Stimulated activated CD8-positive, alpha-beta memory T cell treated with anti-CD3 and anti-CD28 coated beads, Interleukin-4, amount 100 ng/mL, for 24 hours (primary cell): ENCODE measurements at regions not wholly inside any gene's neighbourhood (a gene's known extent, or its start where the extent isn't known, plus 50 kb on each side); places are given as distances from the start of the nearest gene placed in this dataset.

Source experiments
- DNase-seq: peaks from one replicate; pipeline ENCODE4 v3.0.0-alpha.2; 2020; ENCODE audit warnings: low read depth

GRCh38 chr3:102183186-102183585 is 251.6 kb upstream of the ZPLD1 start:
- no peak for DNase-seq

DNA sequence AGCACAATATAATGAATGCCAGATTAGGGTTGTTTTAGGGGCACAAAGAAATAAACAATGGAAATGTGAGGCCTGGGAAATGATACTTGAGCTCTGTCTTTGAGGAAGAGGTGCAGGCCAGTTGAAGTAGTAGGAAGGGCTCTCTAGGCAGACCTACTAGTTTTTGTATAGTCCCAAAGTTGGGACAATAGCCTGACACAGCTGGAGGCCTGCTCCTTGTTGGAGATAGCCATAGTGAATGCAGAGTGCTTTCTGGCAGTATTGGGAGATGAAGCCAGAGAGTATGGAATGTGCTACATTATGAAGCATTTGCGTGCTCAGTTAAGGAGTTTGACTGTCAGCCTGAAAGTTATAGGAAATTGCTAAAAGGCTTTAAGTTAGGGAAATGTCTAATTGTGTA is 251.2 kb upstream of the ZPLD1 start:
- no peak for DNase-seq

DNA sequence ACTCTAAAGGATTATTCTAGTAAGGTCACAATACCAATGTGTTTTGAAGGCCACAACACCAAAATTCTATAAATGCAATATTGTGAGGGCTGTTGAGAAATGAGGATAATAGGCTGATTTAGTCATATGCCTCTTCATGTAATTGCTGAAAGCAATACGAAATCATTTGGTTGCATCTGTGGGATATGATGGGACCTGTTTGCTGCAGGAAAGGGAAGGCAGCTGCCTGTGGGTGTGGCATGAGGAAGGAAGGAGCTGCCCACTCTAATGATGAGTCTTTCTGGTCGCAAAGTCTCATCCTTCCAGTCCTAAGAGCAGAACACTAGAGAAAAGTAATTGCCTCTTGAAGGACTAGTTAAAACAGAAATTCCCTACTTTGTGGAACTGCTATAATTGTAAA is 245.3 kb upstream of the ZPLD1 start:
- DNase-seq: no peak

GRCh38 chr3:102189956-102190723 is 244.7 kb upstream of the ZPLD1 start:
- no peak for DNase-seq

GRCh38 chr3:102192575-102192974 is 242.2 kb upstream of the ZPLD1 start:
- DNase-seq: no peak

DNA sequence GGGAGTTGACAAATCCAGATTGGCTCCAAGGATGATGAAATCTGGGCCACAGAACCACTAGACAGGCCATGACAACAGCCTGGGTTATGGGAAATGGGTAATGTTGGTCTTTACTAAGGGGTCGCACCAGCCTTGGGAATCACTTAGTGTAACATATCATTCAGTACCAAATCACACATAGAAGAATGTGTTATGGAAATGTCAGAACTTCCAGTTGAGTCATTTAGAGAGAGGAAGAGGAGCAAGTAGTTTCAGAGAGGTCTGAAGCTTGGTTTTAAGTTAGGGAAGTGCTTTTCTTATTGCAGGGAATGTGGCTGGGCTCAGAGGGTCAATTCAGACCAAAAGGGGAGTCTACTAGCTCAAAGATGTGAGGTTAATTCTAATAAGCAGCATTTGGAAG is 241.6 kb upstream of the ZPLD1 start:
- no peak for DNase-seq

DNA sequence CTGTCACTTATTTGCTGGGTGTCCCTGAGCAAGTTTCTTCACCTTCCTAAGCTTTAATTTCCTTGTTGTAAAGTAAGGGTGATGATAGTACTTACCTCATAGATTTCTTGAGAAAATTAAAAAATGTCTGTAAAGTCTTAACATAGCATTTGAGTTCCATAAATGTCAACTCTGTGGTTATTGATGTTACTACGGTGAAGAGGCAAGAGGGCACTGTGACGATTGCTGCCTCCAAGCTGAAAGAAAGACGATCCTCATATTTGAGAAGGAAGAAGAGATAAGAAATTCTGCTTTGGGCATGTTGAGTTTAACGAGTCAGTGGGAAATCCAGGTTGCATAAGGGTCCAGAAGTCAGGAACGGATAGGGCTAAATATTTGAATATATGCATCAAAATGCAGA is 240.8 kb upstream of the ZPLD1 start:
- no peak for DNase-seq

GRCh38 chr3:102194760-102195159 is 240.1 kb upstream of the ZPLD1 start:
- no peak for DNase-seq

DNA sequence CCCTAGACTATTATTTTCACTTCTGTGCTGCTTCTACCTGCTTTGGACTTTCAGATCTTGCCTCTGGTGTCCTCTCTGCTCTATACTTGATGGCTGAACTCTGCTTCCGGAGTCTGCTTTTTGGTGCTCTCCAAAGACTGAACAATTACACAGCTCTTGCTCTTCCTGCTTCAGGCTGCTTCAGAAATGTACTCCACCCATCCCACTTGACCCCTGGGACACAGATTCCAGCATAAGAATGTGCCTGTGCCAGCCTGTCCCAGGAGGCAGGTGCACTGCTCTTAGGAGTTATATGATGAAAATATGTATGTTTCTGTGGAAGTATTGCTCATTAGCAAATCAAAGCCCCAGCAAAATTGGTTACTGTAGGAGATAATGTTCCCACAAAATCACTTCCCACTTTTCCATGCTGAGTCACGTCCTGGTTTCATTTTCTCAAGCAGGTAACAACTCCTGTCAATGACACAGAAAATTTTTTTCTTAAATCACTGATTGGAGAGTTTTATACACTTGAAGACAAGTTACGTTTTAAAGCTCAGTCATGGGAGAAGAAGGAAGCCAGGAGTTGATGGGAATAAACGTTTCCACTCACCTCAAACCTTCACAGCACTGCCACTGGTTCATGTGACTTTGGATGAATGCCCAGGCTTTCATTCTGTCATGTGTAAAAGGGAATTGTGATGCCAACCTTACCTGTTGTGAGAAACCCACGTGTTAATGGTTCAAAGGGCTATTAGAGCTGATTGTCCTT is 239.4 kb upstream of the ZPLD1 start:
- DNase-seq: no peak

GRCh38 chr3:102200126-102200525 is 234.7 kb upstream of the ZPLD1 start:
- DNase-seq: no peak

DNA sequence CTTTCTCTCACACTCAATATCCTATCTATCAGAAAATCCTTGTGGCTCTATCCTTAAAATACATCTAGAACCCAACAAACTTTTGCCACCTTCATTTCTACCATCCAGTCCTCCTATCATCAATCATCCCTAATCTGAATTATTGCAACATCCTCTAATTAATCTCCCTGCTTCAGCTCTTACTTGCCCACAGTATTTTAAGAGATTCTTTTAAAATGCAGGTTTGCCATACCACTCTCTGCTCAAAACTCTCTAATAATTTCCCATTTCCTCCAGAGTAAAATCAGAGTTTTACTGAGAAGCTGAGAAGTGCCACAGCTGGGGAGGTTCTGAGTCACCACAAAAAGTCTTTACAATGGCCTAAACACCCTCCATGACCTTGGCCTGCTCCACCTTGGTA is 234.3 kb upstream of the ZPLD1 start:
- no peak for DNase-seq

GRCh38 chr3:102205647-102206046 is 229.2 kb upstream of the ZPLD1 start:
- DNase-seq: no peak

DNA sequence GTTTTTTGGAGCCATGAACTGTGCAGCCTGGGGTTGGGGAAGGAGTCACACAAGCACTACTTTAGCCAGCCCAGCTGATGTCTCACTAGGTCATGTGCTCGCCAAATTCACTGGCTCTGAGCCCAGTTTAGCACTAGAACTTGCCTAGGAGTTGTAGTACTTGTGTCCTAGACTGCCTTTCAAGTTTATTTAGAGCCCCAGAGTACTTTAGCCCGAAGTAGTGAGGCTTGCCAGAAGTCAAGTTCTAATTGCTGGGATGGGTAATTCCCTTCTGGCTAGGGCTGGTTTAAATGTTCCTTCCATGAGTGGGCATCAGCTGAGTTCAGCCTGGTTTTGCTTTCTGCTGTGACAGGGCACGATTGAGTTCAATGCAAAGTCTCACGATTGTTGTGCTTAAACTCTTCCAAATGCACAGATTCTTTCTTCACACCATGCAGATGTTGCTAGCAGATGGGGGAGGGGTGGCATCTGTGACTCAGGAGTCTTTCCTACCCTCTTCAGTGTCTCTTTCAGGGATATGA is 228.2 kb upstream of the ZPLD1 start:
- DNase-seq: no peak

- no peak for DNase-seq
These were observed 227.7 kb upstream of the ZPLD1 start for GRCh38 chr3:102207151-102207571.

GRCh38 chr3:102215166-102215565 is 219.6 kb upstream of the ZPLD1 start:
- DNase-seq: no peak

GRCh38 chr3:102223132-102223531 is 211.7 kb upstream of the ZPLD1 start:
- DNase-seq: no peak

DNA sequence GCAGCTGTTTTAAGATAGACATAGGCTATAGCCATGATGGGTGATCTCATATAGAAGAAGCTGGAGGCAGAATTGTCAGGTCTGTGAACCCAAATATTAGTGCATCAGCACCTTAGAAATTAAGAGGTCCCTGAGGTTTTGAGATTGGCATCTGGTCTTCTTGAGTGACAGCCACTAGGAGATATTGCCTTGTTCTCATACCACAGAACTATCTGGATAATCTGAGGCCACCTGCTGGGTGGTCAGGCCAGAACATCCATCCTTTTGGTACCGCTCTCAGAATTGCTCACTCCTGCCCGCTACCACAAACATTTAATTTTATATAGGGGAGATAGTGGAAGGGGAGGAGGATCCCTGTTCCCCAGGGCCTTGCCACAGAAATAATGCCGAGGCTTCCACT is 210.6 kb upstream of the ZPLD1 start:
- no peak for DNase-seq

GRCh38 chr3:102225005-102225404 is 209.8 kb upstream of the ZPLD1 start:
- DNase-seq: no peak

DNA sequence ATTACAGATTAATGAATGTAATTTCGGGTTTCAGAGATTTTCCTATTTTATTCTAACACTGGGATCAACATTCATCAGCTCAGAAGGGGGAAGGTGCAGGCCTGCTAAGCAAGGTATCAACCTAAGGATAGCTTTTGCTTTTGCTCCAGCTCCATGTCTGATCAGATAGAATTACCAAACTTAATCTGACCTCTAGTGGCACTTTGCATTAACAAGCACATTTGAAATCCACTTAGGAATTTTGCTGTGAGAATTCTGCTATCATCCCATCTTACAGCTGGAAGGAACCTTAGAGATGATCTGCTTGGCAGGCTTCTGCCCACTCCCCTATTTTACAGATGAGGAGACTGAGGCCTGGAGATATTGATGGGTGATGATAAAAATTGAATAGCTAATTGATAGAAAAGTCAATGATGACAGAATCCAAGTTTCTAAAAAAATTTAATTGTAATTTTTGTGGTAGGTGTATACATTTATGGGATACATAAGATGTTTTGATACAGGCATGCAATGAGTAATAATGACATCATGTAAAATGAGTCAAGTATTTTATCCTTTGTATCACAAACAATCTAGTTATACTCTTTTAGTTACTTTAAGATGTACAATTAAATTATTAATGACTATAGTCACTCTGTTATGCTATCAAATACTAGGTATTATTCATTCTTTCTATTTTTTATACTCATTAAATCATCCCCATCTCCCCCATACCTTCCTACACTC is 209.2 kb upstream of the ZPLD1 start:
- DNase-seq: no peak

DNA sequence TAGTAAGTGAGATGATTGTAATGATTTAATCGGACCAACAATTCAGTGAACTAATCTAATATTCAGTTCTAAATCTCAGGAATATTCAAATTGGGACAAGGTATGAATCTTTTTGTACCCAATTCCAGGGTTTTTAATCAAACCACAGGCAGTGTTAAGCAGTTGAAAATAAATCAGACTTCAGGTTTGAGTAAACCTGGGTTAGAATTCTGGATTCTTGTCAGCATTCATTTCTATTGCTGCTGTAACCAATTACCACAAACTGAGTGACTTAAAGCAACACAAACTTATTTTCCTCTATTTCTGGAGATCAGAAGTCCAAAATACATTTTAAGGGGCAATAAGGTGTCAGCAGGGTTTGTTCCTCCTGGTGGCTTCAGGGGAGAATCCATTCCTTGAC is 208.4 kb upstream of the ZPLD1 start:
- DNase-seq: no peak

GRCh38 chr3:102229062-102229655 is 205.7 kb upstream of the ZPLD1 start:
- DNase-seq: peak; percentile 56

- DNase-seq: no peak
These were observed 204.8 kb upstream of the ZPLD1 start for GRCh38 chr3:102230057-102230456.
